Esophagus squamous epithelium (tissue), 5 donors: ENCODE measurements at regions not wholly inside any gene's neighbourhood (a gene's known extent, or its start where the extent isn't known, plus 50 kb on each side); places are given as distances from the start of the nearest gene placed in this dataset.

Source experiments
- DNase-seq: peaks from one replicate; lab custom pipeline; 2025; lab: John Stamatoyannopoulos, UW
- H3K27ac ChIP-seq, 4 donors: fragments of 200-600 bp; sonication (generic); one replicate each; pipeline ENCODE4 v1.5.1; 2016 to 2019; ENCODE audit warnings: mild to moderate bottlenecking in 1 of 4
- H3K27me3 ChIP-seq, 4 donors: fragments of 200-600 bp; sonication (generic); 1 replicate in 3 of 4; 2 replicates in 1 of 4; pipeline versions ENCODE4 v1.5.1 to v1.6.0; 2017 to 2021; ENCODE audit warnings: antibody characterized with exemption in 1 of 4
- H3K36me3 ChIP-seq, 3 donors: fragments of 200-600 bp; sonication (generic); one replicate each; pipeline ENCODE4 v1.5.1; 2016 to 2019
- H3K4me1 ChIP-seq, 3 donors: fragments of 200-600 bp; sonication (generic); one replicate each; pipeline ENCODE4 v1.5.1; 2017 to 2019
- H3K4me3 ChIP-seq, 4 donors: fragments of 200-600 bp; sonication (generic); 1 replicate in 3 of 4; 2 replicates in 1 of 4; pipeline ENCODE4 v1.5.1; 2016 to 2019; ENCODE audit warnings: mild to moderate bottlenecking in 2 of 4, moderate library complexity in 1 of 4
- H3K9me3 ChIP-seq, 3 donors: fragments of 200-600 bp; sonication (generic); one replicate each; pipeline ENCODE4 v1.5.1; 2016 to 2019
- CTCF ChIP-seq, 6 experiments: fragments of 450-650 bp in 4 of 6; fragments of 200-600 bp in 2 of 6; sonication (generic) in 2 of 6; IDR thresholded peaks; one replicate each; pipeline ENCODE4 v1.5.1; 2016 to 2019; ENCODE audit warnings: antibody characterized with exemption in 6 of 6, mild to moderate bottlenecking in 4 of 6, moderate library complexity in 4 of 6
- POLR2A ChIP-seq, 4 donors: fragments of 450-650 bp; IDR thresholded peaks; one replicate each; pipeline ENCODE4 v1.6.1; 2017; ENCODE audit warnings: antibody characterized with exemption in 4 of 4, mild to moderate bottlenecking in 4 of 4, moderate library complexity in 3 of 4
- WGBS, 2 donors: methylation state at CpG; one replicate each; pipeline ENCODE4 v1.1.5; 2018; 5-methylcytosine and 5-hydroxymethylcytosine counted together
- intact Hi-C: fragments of 100-400 bp; cut with DNase I; formaldehyde crosslinking; loops from one replicate; pipeline ENCODE4 v1.15.0; 2022
- donor health status: DM: yes; HTN: yes; CAD: no.

- TF ChIP-seq POLR2A (IDR thresholded peaks at IDR 0.05) (no peak), CTCF (IDR thresholded peaks at IDR 0.05) (no peak)
- H3K27me3 ChIP-seq, result no peaks in the 10 kb centered on the region
- no peak overlapping the region for H3K4me3 ChIP-seq
- 48 to 74% methylated on average over 2 of the region's 2 CpGs for WGBS, 2 donors
- no peaks in the 10 kb centered on the region for H3K9me3 ChIP-seq
- H3K27ac ChIP-seq, result no peak overlapping the region
- H3K4me1 ChIP-seq, result no peaks in the 10 kb centered on the region
- H3K36me3 ChIP-seq, result no peaks in the 10 kb centered on the region
- intact Hi-C loops, result no loop called here
- no peak for DNase-seq
Measured at GRCh38 chr10:62651341-62651740, 153.2 kb upstream of the ADO start.

GRCh38 chr10:62652114-62652513, 152.4 kb upstream of the ADO start:
- 48 to 71% methylated on average over 2 of the region's 2 CpGs for WGBS, 2 donors
- Histone ChIP-seq H3K36me3 (no peaks in the 10 kb centered on the region), H3K4me1 (no peaks in the 10 kb centered on the region), H3K27me3 (no peaks in the 10 kb centered on the region), H3K9me3 (no peaks in the 10 kb centered on the region), H3K27ac (no peak overlapping the region), H3K4me3 (no peak overlapping the region)
- intact Hi-C loops, result no loop called here
- no peak for DNase-seq
- no peak for TF ChIP-seq CTCF (IDR thresholded peaks at IDR 0.05)
- TF ChIP-seq POLR2A (IDR thresholded peaks at IDR 0.05), result no peak

- H3K27ac ChIP-seq, result no peak overlapping the region
- no peaks in the 10 kb centered on the region for H3K27me3 ChIP-seq
- no peaks in the 10 kb centered on the region for H3K9me3 ChIP-seq
- TF ChIP-seq POLR2A (IDR thresholded peaks at IDR 0.05) (no peak), CTCF (IDR thresholded peaks at IDR 0.05) (no peak)
- no peaks in the 10 kb centered on the region for H3K36me3 ChIP-seq
- intact Hi-C loops, result no loop called here
- no peak for DNase-seq
- no peaks in the 10 kb centered on the region for H3K4me1 ChIP-seq
- H3K4me3 ChIP-seq, result no peak overlapping the region
Measured at GRCh38 chr10:62652564-62652963, 152.0 kb upstream of the ADO start.

GRCh38 chr10:62653254-62653653, 151.3 kb upstream of the ADO start:
- no peaks in the 10 kb centered on the region for H3K4me1 ChIP-seq
- TF ChIP-seq CTCF (IDR thresholded peaks at IDR 0.05) (no peak), POLR2A (IDR thresholded peaks at IDR 0.05) (no peak)
- H3K27ac ChIP-seq, result no peak overlapping the region
- intact Hi-C loops, result no loop called here
- no peaks in the 10 kb centered on the region for H3K9me3 ChIP-seq
- WGBS, 2 donors, result 74 to 82% methylated on average over 6 of the region's 6 CpGs
- H3K4me3 ChIP-seq, result no peak overlapping the region
- DNase-seq, result no peak
- H3K27me3 ChIP-seq, result no peaks in the 10 kb centered on the region
- H3K36me3 ChIP-seq, result no peaks in the 10 kb centered on the region

- no peak for DNase-seq
- H3K36me3 ChIP-seq, result no peaks in the 10 kb centered on the region
- TF ChIP-seq POLR2A (IDR thresholded peaks at IDR 0.05) (no peak), CTCF (IDR thresholded peaks at IDR 0.05) (no peak)
- no peaks in the 10 kb centered on the region for H3K4me1 ChIP-seq
- 88 to 100% methylated on average over 1 of the region's 1 CpG for WGBS, 2 donors
- no peak overlapping the region for H3K4me3 ChIP-seq
- no peaks in the 10 kb centered on the region for H3K27me3 ChIP-seq
- H3K9me3 ChIP-seq, result no peaks in the 10 kb centered on the region
- H3K27ac ChIP-seq, result no peak overlapping the region
- intact Hi-C loops, result no loop called here
Measured at GRCh38 chr10:62654966-62655336, 149.6 kb upstream of the ADO start.
